ENCODE measurements at regions not wholly inside any gene's neighbourhood (a gene's known extent, or its start where the extent isn't known, plus 50 kb on each side); places are given as distances from the start of the nearest gene placed in this dataset.

GRCh38 chr4:1573830-1574459, 110.2 kb downstream of the FAM53A start:
- no peak for TF ChIP-seq POLR2A (IDR thresholded peaks at IDR 0.05)
- TF ChIP-seq, protein P1, sequence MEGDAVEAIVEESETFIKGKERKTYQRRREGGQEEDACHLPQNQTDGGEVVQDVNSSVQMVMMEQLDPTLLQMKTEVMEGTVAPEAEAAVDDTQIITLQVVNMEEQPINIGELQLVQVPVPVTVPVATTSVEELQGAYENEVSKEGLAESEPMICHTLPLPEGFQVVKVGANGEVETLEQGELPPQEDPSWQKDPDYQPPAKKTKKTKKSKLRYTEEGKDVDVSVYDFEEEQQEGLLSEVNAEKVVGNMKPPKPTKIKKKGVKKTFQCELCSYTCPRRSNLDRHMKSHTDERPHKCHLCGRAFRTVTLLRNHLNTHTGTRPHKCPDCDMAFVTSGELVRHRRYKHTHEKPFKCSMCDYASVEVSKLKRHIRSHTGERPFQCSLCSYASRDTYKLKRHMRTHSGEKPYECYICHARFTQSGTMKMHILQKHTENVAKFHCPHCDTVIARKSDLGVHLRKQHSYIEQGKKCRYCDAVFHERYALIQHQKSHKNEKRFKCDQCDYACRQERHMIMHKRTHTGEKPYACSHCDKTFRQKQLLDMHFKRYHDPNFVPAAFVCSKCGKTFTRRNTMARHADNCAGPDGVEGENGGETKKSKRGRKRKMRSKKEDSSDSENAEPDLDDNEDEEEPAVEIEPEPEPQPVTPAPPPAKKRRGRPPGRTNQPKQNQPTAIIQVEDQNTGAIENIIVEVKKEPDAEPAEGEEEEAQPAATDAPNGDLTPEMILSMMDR (IDR thresholded peaks at IDR 0.05) = no peak
